PFSK-1 (cell line): ENCODE measurements at regions not wholly inside any gene's neighbourhood (a gene's known extent, or its start where the extent isn't known, plus 50 kb on each side); places are given as distances from the start of the nearest gene placed in this dataset.

ENCODE experiments used
- FOXP2 ChIP-seq: optimal IDR thresholded peaks from 2 replicates; pipeline ENCODE3; 2011; ENCODE audit warnings: borderline replicate concordance, control low read depth, inconsistent platforms; ENCODE audit not compliant: insufficient read depth; ENCODE audit errors: extremely low read length, extremely low read depth
- POLR2AphosphoS5 ChIP-seq: IDR thresholded peaks from 2 replicates; pipeline ENCODE4 v1.6.1; 2012; ENCODE audit warnings: low read depth, mild to moderate bottlenecking, control low read depth, low read length, moderate library complexity
- REST ChIP-seq, 2 experiments: IDR thresholded peaks; 2 replicates each; pipeline versions ENCODE4 v1.6.1 to v1.8.0; 2011 to 2012; ENCODE audit warnings: low read depth in 2 of 2, low read length in 2 of 2, control low read depth in 1 of 2, inconsistent platforms in 1 of 2, mild to moderate bottlenecking in 1 of 2, moderate library complexity in 1 of 2; ENCODE audit not compliant: insufficient read depth in 1 of 2
- SIN3A ChIP-seq: IDR thresholded peaks from 2 replicates; pipeline ENCODE4 v1.6.1; 2012; ENCODE audit warnings: mild to moderate bottlenecking, low read length, moderate library complexity, borderline replicate concordance; ENCODE audit not compliant: insufficient read depth
- TAF1 ChIP-seq: IDR thresholded peaks from 2 replicates; pipeline ENCODE4 v1.6.1; 2012; ENCODE audit warnings: low read length, control low read depth, borderline replicate concordance; ENCODE audit not compliant: insufficient read depth

GRCh38 chr15:79154483-79155135 is 64.0 kb upstream of the RASGRF1 start:
- TF ChIP-seq REST (IDR thresholded peaks at IDR 0.05; ENCODE audit: insufficient read depth in 1 of 2, low read depth in 2 of 2, low read length in 2 of 2), result no peak
- TF ChIP-seq POLR2AphosphoS5, result no peak
- TF ChIP-seq TAF1, result no peak
- TF ChIP-seq SIN3A, result no peak
- no peak for TF ChIP-seq FOXP2

DNA sequence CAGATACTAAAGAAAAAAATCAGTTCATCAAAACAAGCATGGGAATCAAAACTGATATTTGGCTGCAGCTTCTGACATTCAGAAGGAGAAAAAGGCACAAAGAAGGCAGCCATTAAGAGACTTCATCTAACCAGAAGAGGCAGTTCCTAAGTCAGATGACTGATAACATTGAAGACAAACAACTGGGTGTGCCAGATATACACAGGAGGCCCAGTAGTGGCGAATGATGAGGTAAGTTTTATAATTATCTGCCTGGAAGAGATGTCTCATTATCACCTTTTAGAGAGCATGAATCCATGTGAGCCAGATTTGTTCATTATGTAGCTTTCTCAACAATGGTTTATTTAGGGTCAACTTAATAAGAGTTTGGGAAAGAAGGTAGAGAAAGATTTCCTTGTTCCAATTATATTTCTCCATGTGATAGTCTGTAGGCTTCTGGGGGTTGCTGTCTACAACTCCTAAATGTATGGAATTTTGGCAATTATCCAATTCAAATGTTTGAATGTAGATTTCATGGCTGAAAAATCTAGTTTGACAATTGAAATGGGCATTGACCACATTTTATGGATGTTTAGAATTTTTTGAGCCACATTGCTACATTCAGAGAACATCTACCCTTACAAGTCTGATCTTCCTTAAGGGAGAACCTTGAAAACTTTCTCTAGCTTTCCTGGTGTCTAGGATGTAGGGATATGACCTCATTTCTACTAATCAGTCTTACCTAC is 50.4 kb upstream of the RASGRF1 start:
- TF ChIP-seq SIN3A, result no peak
- TF ChIP-seq TAF1, result no peak
- TF ChIP-seq POLR2AphosphoS5, result no peak
- no peak for TF ChIP-seq FOXP2
- TF ChIP-seq REST (IDR thresholded peaks at IDR 0.05; ENCODE audit: insufficient read depth in 1 of 2, low read depth in 2 of 2, low read length in 2 of 2), result no peak
